ENCODE measurements at regions not wholly inside any gene's neighbourhood (a gene's known extent, or its start where the extent isn't known, plus 50 kb on each side); places are given as distances from the start of the nearest gene placed in this dataset.

DNA sequence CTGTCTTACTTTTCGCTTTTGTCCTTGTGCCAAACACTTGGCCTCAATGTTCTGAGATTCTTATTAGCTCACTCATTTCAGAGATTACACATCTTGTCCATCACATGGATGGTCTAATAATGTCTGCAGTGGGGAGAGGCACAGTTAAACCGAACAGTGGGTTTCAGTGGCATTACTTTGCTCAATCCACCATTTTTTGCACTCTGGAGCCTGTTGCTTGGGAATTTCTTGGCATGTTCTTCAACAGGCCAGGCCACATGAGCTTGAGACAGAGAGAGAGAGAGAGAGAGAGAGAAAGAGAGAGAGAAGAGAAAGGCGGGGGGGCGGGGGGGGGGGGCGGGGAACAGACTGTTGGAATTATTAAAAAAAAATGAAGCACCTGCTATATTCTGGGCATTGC, 1327.8 kb upstream of the WWC1 start:
- Mint-ChIP-seq H3K4me3 (no peak overlapping the region), H3K9me3 (peaks cover 10% of the 10 kb centered on the region), H3K4me1 (no peaks in the 10 kb centered on the region), H3K27me3 (no peaks in the 10 kb centered on the region), H3K36me3 (no peaks in the 10 kb centered on the region), H3K27ac (no peak overlapping the region)
- ATAC-seq, result no peak

DNA sequence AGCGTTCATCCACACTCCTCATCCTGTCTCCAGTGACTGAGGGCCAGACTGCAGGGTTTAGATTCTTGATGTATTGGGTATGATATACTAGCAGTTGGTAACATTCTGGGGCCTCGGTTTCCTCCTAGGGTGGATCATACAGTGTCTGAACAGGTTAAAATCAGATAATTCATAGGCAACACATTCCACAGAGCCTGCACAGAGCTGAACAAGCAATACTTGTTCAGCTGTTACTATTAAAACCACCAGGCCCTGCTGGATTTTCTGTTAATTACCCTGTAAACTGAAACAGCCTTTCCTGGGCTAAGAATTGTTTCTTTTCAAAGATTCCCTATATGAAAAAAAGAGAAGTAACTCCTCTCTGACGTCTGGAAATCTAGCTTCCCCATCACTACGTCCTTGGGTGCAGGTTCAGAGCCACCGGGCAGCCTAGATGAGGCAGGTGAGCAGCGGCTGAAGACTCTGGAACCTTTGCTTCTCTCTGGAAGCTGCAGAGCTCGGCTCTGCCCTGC, 1313.5 kb upstream of the WWC1 start:
- no peak for ATAC-seq
- Mint-ChIP-seq H3K36me3 (no peaks in the 10 kb centered on the region), H3K9me3 (peaks cover 6% of the 10 kb centered on the region), H3K4me1 (no peaks in the 10 kb centered on the region), H3K4me3 (no peak overlapping the region), H3K27ac (no peak overlapping the region), H3K27me3 (no peaks in the 10 kb centered on the region)

DNA sequence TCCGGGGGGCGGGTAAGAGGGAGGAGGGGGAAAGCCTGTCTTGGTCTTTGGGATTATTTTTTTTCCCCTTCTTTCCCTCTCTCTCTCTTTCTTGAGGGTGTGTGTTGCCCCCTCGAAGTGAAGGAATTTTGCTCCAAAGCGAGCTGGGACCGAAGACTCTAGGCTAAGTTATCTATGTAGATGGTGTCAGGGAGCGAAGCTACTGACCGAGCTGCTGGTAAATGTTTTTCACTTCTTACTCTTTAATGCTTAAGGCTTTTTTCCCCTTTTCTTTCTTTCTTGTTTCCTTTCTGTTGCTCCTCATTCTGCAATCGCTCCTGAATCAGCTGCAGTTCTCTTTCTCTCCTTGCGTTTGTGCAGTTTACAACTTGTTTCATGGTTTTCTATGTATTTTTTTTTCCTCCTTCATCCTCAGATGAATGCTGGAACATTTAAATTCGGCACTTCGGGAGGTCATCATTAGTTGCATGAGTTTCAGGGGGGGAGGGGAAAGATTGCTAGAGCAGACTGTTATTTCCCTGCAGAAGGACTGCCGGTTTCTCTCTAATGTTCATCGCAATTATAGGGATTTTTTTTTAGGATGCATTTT, 1312.0 kb upstream of the WWC1 start:
- H3K9me3 Mint-ChIP-seq, result peaks cover 6% of the 10 kb centered on the region
- H3K36me3 Mint-ChIP-seq, result no peaks in the 10 kb centered on the region
- no peak overlapping the region for H3K4me3 Mint-ChIP-seq
- no peaks in the 10 kb centered on the region for H3K27me3 Mint-ChIP-seq
- H3K4me1 Mint-ChIP-seq, result no peaks in the 10 kb centered on the region
- no peak overlapping the region for H3K27ac Mint-ChIP-seq
- no peak for ATAC-seq

DNA sequence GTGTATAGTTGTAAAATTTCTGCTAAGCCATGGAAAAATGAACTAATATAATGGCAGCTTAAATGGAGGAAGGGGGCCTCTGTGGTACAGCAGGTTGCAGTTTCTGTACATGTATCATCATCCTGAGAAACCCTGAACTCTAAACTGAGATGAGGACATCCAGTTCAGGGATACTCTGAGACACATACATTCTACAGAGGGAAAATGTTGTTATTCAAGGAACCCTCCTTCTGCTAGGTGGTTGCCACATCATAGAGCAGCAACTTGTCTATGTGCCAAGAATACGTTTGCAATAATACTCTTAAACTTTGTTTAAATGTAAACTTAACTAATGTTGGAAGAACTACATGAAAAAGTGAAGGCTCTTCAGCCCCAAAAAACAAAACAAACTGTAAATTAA, 1310.8 kb upstream of the WWC1 start:
- ATAC-seq, result no peak
- Mint-ChIP-seq H3K9me3 (peaks cover 6% of the 10 kb centered on the region), H3K36me3 (no peaks in the 10 kb centered on the region), H3K27ac (no peak overlapping the region), H3K27me3 (no peaks in the 10 kb centered on the region), H3K4me3 (no peak overlapping the region), H3K4me1 (no peaks in the 10 kb centered on the region)

DNA sequence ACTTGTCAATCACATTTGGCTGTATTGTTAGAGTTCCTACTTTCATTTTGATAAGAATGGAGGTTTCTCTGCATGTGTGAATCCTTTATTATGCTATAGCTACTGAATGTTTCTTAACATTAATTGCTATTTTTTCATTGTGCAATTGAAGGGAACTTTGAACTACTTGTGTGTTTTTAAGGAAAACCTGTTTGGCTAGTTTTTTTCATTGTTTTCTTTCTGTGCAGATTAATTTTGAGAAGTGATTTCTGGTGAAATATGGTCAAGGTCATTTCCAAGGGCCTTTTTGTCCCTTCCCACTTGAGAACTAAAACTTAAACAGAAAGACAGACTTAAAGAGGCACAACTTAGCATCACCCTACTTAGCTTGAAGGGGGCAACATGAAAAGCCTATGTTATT, 1309.2 kb upstream of the WWC1 start:
- Mint-ChIP-seq H3K4me3 (no peak overlapping the region), H3K27me3 (no peaks in the 10 kb centered on the region), H3K4me1 (no peaks in the 10 kb centered on the region), H3K27ac (no peak overlapping the region), H3K36me3 (no peaks in the 10 kb centered on the region), H3K9me3 (peaks cover 5% of the 10 kb centered on the region)
- ATAC-seq, result no peak

DNA sequence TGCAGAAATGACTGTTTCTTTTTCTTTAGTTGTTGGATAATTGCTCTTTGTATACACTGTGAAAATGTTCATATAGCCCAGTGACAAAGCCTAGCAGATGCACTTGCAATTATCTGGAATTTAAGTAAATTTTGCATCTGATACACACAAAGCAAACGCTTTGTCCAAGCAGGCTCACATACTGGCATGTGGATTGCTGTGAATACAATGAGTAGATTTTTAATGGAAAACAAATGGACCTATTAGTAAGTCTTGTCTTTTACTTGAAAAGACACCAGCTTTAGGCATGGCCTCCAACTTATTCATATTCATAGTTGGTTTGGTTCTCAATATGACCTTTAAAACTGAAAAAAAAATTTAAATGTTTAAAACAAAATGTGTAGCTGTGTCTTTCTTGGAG, 1299.8 kb upstream of the WWC1 start:
- Mint-ChIP-seq H3K4me3 (no peak overlapping the region), H3K36me3 (no peaks in the 10 kb centered on the region), H3K4me1 (no peaks in the 10 kb centered on the region)

DNA sequence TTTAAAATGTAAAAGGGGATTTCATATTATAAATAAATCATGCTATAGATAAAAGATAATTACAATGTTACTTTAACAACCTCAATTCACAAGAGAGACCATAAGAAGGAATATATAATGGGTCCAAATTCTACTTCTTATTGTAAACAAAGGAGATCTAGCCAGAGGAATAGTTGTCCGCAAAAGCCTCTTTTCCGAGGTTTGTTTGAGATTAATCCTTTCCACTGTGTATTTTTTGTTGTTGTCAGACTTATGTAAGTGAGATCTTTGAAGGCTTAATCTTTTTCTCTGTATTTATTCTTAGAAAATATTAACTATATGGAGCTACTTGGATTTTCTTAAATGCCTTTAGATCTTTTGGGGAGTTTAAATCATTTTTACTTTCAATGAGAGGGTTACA, 1299.3 kb upstream of the WWC1 start:
- Mint-ChIP-seq H3K36me3 (no peaks in the 10 kb centered on the region), H3K27ac (no peak overlapping the region), H3K27me3 (no peaks in the 10 kb centered on the region), H3K9me3 (peaks cover 2% of the 10 kb centered on the region), H3K4me3 (no peak overlapping the region), H3K4me1 (no peaks in the 10 kb centered on the region)
- no peak for ATAC-seq

More for the DNA sequence above, 1299.8 kb upstream of the WWC1 start:
- no peak for ATAC-seq
- H3K9me3 Mint-ChIP-seq, result peaks cover 3% of the 10 kb centered on the region
- no peak overlapping the region for H3K27ac Mint-ChIP-seq
- no peaks in the 10 kb centered on the region for H3K27me3 Mint-ChIP-seq

DNA sequence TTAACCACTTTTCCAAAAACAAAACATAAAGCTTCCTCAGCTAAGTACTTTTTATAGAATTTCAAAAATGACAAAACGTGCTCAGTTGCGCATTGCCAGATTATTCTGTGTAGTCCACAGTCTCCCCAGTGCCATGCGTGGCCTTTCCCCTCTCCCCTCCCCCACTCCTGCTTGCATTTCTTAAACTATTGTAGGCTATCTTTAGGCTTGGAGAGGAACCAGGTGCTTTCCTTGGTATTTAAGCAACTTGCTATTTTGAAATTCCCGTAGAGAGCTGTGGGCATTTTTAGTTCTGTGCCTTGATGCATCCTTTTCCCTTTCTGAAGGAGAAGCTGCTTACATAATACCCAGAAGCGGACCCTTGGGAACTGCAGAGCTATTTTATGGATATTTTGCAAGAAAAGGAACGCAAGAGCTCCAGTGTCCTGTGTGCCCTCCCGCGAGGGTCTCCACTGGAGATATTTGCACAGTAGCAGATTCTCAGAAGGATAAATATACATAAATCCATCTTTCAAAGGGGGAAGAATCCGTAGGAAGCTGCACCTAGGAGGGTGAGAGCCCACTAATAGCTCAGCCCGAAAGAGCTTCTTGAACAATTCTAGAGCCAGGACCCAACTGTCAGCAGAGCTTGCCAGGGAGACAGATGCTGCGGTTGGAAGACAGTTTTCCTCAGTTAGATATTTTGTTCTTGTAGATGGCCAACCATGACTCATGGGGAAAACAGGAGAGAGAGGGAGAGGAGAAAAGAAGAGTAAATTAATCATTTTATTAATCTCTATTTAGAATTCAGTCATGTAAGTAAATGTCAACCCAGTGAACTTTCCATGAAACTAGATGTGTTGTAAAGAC, 1298.3 kb upstream of the WWC1 start:
- Mint-ChIP-seq H3K4me1 (no peaks in the 10 kb centered on the region), H3K36me3 (no peaks in the 10 kb centered on the region), H3K4me3 (no peak overlapping the region), H3K27ac (no peak overlapping the region), H3K27me3 (no peaks in the 10 kb centered on the region), H3K9me3 (no peaks in the 10 kb centered on the region)
- no peak for ATAC-seq

DNA sequence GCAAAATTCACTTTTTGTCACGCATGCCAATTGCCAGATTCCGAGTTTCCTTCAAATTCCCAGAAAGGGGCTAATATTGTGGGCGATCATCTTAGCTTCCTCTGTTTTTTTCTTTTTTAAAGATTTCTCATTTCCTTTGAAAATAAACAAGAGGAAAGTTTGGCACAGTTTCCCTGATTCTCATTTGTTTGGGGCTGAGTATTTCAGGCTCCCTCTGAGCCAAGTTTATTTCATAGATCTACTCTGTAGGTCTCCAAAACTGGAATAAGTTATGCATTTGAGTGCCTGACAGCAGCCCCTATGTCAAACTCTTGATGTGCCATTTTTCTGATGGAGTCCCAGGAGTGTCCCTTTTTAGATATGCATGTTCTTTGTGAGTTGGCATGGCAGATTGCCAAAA, 1297.2 kb upstream of the WWC1 start:
- H3K36me3 Mint-ChIP-seq, result no peaks in the 10 kb centered on the region
- H3K27me3 Mint-ChIP-seq, result no peaks in the 10 kb centered on the region
- ATAC-seq, result no peak
- H3K9me3 Mint-ChIP-seq, result peaks cover 4% of the 10 kb centered on the region
- H3K27ac Mint-ChIP-seq, result no peak overlapping the region
- H3K4me3 Mint-ChIP-seq, result no peak overlapping the region
- no peaks in the 10 kb centered on the region for H3K4me1 Mint-ChIP-seq

DNA sequence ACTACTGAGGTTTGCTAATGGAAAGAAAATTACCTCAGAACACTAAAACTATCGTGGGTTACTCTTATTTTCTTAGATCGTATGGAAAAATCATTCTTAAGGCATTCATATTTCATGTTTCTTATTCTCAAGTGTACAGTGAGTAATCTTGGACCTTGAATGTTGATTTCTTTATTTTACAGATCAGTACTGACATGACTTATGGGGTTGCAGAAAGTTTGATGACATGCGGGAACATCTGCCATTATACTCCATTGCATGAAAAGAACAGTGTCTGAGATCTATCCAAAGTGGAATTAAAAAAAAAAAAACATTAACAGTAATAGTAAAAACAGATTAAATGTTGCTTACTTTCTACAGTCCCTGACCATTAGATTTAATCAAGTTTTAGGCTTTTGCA, 1290.2 kb upstream of the WWC1 start:
- H3K4me1 Mint-ChIP-seq, result no peaks in the 10 kb centered on the region
- H3K36me3 Mint-ChIP-seq, result no peaks in the 10 kb centered on the region
- peaks cover 7% of the 10 kb centered on the region for H3K9me3 Mint-ChIP-seq
- no peak overlapping the region for H3K27ac Mint-ChIP-seq
- no peaks in the 10 kb centered on the region for H3K27me3 Mint-ChIP-seq
- ATAC-seq, result no peak
- no peak overlapping the region for H3K4me3 Mint-ChIP-seq

DNA sequence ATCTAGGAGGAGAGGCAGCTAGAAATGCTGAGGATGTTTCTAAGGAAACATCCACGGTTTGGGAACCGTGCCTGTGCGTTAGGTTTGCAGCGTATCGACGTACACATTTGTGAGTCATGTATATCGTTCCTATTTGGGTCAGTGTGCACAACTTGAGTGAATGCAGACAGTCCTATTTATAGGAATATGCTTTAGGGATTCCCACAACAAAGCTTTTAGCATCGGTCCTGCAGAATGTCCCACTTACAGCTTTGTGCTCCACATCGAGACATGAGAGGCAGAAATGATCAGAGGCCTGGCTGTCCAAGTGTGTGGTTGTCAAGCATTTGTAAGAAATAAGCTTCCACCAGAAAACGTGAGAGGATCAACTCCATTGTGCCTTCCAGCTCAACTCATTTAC, 1282.7 kb upstream of the WWC1 start:
- H3K36me3 Mint-ChIP-seq, result no peaks in the 10 kb centered on the region
- no peak for ATAC-seq
- no peaks in the 10 kb centered on the region for H3K27me3 Mint-ChIP-seq
- H3K27ac Mint-ChIP-seq, result no peak overlapping the region
- H3K4me1 Mint-ChIP-seq, result no peaks in the 10 kb centered on the region
- no peak overlapping the region for H3K4me3 Mint-ChIP-seq
- peaks cover 7% of the 10 kb centered on the region for H3K9me3 Mint-ChIP-seq

DNA sequence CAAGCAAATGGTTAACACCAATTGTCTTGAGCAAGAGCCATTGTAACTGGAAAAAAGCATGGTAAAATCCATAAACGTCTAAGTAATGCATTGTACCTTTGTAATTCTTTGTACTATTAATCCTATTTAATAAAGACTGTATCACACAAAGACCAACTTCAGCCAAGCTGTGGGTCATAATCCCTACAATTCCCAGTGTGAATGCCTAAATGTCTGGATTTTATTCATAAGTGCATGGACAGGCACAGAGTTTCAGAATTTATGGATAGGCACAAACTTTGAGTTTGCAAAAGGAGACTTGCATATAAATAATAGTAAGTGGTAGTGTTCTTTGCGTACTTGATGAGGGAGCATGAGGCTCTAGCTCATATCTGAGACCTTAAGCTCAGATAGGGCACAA, 1280.2 kb upstream of the WWC1 start:
- peaks cover 7% of the 10 kb centered on the region for H3K9me3 Mint-ChIP-seq
- H3K4me1 Mint-ChIP-seq, result no peaks in the 10 kb centered on the region
- H3K27me3 Mint-ChIP-seq, result no peaks in the 10 kb centered on the region
- no peaks in the 10 kb centered on the region for H3K36me3 Mint-ChIP-seq
- H3K27ac Mint-ChIP-seq, result no peak overlapping the region
- H3K4me3 Mint-ChIP-seq, result no peak overlapping the region
- ATAC-seq, result no peak

DNA sequence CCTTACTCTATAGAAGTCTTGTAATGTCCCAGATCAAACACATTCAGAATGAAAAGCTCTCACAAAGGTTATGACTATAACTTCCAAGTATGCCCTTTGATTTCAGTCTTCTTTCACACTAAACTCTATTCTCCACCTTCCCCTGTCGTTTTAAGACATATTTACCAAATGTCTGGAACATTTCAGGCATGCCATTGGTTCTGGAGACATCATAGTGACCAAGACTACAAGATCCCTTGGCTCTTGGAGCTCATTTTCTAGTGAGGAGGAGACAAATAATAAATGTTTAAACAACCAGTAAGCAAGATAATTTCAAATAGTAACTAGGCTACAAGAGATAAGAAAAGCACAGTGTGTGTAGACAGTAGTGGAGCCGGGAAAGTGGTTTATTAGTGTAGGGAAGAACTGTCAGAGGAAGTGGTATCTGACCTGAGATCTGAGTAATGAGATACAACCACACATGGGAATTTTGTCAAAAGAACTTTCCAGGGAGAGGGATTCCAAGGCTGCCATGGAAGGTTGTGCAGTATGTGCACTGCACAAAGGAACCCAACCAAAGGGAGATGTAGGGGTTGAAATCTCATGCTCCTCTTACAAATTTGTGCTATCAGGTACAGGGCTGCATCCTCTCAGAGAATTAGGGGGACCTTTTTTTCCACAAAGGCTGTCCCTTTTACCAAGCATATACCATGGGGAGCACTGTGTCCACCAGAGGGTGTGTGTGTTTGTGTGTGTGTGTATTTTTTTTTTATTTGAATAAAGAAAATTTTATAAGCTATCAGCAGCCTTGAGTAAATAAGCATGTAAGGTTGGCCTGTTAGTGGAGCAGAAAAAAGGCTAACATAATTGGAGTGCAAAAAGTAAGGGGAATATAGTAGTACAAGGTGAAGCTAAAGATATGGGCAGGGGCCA, 1279.1 kb upstream of the WWC1 start:
- Mint-ChIP-seq H3K27me3 (no peaks in the 10 kb centered on the region), H3K36me3 (no peaks in the 10 kb centered on the region), H3K4me1 (no peaks in the 10 kb centered on the region), H3K4me3 (no peak overlapping the region), H3K27ac (no peak overlapping the region), H3K9me3 (peaks cover 7% of the 10 kb centered on the region)
- ATAC-seq, result no peak

DNA sequence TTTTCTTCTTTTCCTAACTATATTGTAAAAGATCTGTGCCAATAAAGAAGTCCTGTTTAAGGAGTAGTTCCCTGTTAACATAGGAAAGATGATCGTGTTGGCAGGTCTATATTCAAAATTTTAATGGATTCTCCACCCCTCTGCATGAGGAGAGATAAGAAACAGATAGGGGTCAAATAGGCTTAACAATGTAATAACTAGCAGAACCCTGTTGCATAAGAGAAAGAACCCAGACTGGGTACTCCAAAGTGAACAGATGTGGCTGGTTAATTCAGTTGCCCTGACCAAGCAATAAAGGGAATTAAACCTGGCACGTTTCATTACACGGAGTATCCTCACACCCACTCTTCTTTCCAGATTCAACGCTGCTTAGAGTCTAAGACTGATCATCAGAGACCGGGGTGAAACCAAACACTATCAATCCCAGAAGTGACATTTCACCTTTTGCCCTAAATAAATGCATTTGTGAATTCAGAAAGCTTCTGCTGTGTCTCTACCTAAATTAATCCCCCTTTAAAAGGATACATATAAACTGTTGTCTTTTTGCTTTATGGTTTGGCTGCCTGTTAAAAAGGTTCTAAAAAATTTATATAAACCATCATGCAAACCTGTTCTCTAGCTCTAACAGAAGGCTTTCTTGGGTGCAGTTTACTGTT, 1276.9 kb upstream of the WWC1 start:
- H3K4me3 Mint-ChIP-seq, result no peak overlapping the region
- no peaks in the 10 kb centered on the region for H3K36me3 Mint-ChIP-seq
- no peaks in the 10 kb centered on the region for H3K27me3 Mint-ChIP-seq
- no peaks in the 10 kb centered on the region for H3K4me1 Mint-ChIP-seq
- no peak overlapping the region for H3K27ac Mint-ChIP-seq
- peaks cover 10% of the 10 kb centered on the region for H3K9me3 Mint-ChIP-seq
- ATAC-seq, result no peak

DNA sequence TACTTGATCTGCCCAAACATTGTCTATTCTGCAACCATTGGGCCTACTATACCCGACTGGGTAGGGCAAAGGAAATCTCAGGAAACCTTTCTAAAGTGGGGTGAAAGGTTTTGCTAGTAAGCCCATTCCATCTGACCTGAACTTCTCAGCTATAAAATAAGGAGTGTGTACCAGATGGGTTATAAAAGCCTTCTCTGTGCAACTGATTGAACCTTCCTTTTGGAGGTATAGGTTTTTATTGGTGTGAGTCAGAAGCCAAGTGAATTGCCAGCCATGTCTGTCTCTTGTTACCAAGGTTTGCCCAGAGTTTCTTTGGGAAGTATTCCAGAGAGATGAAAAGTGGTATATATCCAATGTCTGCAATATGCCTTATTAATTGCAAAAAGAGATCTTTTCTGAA, 1271.0 kb upstream of the WWC1 start:
- Mint-ChIP-seq H3K4me3 (no peak overlapping the region), H3K27me3 (no peaks in the 10 kb centered on the region), H3K9me3 (peaks cover 5% of the 10 kb centered on the region), H3K4me1 (no peaks in the 10 kb centered on the region), H3K36me3 (no peaks in the 10 kb centered on the region), H3K27ac (no peak overlapping the region)
- no peak for ATAC-seq
